ENCODE measurements at regions not wholly inside any gene's neighbourhood (a gene's known extent, or its start where the extent isn't known, plus 50 kb on each side); places are given as distances from the start of the nearest gene placed in this dataset.
"Not testable (repeated sequence)": the region's sequence is repeated elsewhere in the genome, so short reads cannot be mapped to it uniquely, and the experiment has no call there.

GRCh38 chr16:64343820-64344443 lies 777.9 kb downstream of the CDH11 start:
- DNase-seq = not testable (repeated sequence)

- DNase-seq = no peak
These were observed 778.6 kb downstream of the CDH11 start for GRCh38 chr16:64343061-64343819.

DNA sequence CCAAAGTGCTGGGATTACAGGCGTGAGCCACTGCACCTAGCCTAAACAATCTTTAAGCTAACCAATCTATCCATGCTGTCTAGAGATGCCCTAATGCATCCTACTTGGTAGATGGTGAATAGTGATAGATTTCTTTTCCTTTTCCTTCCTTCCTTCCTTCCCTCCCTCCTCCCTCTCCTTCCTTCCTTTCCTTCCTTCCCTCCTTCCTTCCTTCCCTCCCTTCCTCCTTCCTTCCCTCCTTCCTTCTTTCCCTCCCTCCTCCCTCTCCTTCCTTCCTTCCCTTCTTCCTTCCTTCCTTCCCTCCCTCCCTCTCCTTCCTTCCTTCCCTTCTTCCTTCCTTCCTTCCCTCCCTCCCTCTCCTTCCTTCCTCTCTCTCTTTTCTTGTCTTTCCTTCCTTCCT lies 780.5 kb downstream of the CDH11 start:
- DNase-seq = not testable (repeated sequence)

DNA sequence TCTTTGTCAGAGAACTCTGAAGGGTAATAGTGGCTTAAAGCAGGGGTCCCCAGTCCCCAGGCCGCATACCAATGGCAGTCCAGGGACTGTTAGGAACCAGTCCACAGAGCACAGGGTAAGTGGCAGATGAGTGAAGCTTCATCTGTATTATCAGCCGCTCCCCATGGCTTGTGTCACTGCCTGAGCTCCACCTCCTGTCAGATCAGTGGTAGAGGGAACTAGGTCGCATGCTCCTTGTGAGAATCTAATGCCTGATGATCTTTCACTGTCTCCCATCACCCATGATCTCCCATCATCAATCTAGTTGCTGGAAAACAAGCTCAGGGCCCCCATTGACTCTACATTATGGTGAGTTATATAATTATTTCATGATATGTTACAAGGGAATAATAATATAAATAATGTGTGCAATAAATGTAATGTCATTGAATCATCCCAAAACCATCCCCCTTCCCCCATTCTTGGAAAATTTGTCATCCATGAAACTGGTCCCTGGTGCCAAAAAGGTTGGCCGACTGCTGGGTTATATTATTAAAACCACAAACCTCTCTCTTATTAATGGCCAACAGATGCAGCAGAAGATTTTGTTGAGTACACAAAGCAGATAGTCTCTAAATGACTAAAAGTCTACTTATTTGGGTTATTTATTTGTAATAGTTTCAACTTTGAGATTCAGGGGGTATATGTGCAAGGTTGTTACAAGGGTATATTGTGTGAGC lies 782.7 kb downstream of the CDH11 start:
- no peak for DNase-seq

GRCh38 chr16:64321881-64322280 lies 800.0 kb downstream of the CDH11 start:
- DNase-seq = no peak

- DNase-seq = no peak
These were observed 800.8 kb downstream of the CDH11 start for GRCh38 chr16:64321066-64321465.

DNA sequence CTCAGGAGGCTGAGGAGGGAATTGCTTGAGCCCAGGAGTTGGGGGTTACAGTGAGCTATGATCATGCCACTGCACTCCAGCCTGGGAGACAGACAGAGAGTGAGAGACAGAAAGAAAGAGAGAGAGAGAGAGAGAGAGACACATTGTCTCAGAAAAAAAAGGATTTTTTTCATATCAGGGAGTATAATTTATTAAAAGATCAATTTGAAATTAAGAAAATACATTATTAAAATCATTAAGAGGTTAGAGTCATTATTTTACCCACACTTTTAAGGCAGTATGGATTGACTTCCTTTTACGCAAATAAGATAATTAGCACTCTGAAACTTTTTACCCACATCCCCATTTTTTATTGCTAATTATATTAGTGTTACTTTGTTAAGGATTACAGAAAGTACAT lies 804.3 kb downstream of the CDH11 start:
- no peak for DNase-seq

DNA sequence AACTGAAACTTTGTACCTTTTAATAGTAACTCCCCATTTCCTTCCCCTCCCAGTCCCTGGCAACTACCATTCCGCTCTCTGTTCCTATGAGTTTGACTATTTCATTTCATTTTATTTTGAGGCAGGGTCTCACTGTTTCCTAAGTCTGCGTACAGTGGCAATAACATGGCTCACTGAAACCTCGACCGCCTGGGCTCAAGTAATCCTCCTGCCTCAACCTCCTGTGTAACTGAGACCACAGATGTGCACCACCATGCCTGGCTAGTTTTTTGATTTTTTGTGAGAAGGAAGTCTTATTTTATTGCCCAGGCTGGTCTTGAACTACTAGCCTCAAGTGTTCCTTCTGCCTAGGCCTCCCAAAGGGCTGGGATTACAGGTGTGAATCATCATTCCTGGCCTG lies 808.1 kb downstream of the CDH11 start:
- no peak for DNase-seq

- no peak for DNase-seq
These were observed 808.9 kb downstream of the CDH11 start for GRCh38 chr16:64312980-64313379.

- no peak for DNase-seq
These were observed 809.6 kb downstream of the CDH11 start for GRCh38 chr16:64312292-64312691.

DNA sequence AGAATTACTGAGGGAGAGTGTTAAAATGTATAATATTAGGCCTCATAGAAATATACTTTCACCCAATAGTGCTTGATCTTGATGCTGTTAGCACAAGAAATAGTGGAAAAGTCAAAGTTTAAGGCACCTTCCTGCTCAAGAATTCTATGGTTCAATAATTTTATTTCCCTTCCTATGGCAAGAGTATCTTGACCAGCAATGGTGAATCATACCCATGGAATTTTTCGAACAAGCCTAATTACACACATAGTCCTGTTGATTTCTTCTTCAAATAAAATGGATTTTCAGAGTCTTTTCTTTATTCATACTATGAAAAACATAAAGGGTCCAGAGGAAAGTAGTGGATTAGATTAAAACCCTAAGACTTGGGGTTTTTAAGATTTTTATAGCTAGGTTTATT lies 810.6 kb downstream of the CDH11 start:
- no peak for DNase-seq

DNA sequence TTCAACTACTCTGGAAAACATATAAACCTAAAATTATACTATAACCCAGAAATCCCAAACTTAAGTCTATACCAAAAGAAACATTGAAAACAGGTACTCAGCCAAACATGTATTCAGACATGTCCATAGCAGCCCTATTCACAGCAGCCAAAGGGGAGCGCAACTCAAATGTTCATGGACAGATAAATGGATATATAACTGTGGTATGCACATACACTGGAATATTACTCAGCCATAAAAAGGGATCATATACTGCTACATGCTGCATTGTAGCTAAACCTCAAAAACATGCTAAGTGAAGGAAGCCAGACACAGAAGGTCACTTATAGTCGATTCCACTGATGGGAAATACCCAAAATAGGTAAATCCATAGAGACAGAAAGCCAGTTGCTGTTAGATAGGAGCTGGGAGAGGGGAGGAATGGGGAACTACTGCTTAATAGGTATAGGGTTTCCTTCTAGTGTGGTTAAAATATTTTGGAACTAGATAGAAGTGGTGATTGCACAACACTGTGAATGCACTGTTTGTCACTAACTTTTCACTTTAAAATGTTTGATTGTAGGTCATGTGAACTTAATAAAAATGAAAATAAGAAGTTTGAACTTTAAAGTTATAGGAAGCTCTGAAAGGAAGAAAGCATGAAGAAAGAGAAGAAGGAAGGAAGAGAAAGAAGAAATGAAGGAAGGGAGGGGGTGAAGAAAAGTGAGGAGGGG lies 812.3 kb downstream of the CDH11 start:
- no peak for DNase-seq

GRCh38 chr16:64308721-64309120 lies 813.1 kb downstream of the CDH11 start:
- DNase-seq = no peak

GRCh38 chr16:64307431-64307830 lies 814.4 kb downstream of the CDH11 start:
- no peak for DNase-seq

- DNase-seq = no peak
These were observed 816.2 kb downstream of the CDH11 start for GRCh38 chr16:64305663-64306062.

DNA sequence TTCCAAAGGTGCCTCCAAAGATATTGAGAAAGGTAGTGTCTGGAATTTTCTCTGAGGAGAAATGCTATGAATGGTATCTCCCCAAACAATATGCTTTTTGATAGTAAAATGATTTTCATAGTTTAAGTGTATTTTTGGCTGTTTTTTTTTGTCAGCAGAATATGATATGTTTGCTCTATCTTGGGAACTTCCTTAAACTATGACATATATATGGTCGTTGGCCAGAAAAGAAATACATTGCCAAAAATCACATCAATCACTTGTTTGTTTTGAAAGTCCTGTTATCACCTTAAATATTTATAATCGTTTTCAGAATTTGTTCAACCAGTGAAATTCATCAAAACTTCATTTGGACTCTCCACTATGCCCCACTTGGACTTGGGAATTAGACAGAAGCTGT lies 816.9 kb downstream of the CDH11 start:
- DNase-seq = no peak

GRCh38 chr16:64304396-64304795 lies 817.5 kb downstream of the CDH11 start:
- no peak for DNase-seq

GRCh38 chr16:64297863-64298600 lies 823.8 kb downstream of the CDH11 start:
- DNase-seq = no peak

DNA sequence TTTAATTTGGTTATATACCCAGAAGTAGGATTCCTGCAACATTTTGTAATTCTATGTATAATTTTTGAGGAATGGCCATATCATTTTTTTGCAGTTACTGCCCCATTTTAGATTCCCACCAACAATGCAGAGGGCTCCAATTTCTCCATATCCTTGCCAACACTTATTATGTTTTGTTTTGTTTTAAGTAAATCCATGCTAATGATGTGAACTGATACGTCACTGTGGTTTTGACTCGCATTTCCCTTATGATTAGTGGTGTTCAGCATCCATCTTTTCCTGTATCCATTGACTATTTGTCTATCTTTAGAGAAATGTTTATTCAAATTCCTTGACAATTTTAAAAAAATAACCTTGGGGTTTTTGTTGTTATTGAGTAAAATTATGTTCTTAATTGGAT lies 826.4 kb downstream of the CDH11 start:
- no peak for DNase-seq

- no peak for DNase-seq
These were observed 828.9 kb downstream of the CDH11 start for GRCh38 chr16:64292953-64293352.

GRCh38 chr16:64292161-64292560 lies 829.7 kb downstream of the CDH11 start:
- DNase-seq = no peak

- DNase-seq = no peak
These were observed 831.4 kb downstream of the CDH11 start for GRCh38 chr16:64290461-64290860.
